H1 (cell line): ENCODE measurements at regions not wholly inside any gene's neighbourhood (a gene's known extent, or its start where the extent isn't known, plus 50 kb on each side); places are given as distances from the start of the nearest gene placed in this dataset.

Experiments
- ATF2 ChIP-seq: IDR thresholded peaks from 2 replicates; pipeline ENCODE4 v1.6.1; 2012; ENCODE audit warnings: low read length, inconsistent platforms
- RAD21 ChIP-seq, 2 experiments: IDR thresholded peaks in 1 of 2; conservative IDR thresholded peaks in 1 of 2; 2 replicates each; pipeline ENCODE4 v1.6.1; 2011; ENCODE audit warnings: low read depth in 2 of 2, low read length in 2 of 2, improper control_type of control experiment in 1 of 2, inconsistent platforms in 1 of 2, mild to moderate bottlenecking in 1 of 2, moderate library complexity in 1 of 2
- RXRA ChIP-seq: IDR thresholded peaks from 2 replicates; pipeline ENCODE4 v1.6.1; 2011; ENCODE audit warnings: low read depth, mild to moderate bottlenecking, low read length, moderate library complexity; ENCODE audit not compliant: insufficient read depth

- TF ChIP-seq ATF2: no peak
- TF ChIP-seq RXRA: no peak
- no peak for TF ChIP-seq RAD21 (IDR thresholded peaks at IDR 0.05 in 1 of 2, conservative IDR thresholded peaks at IDR 0.05 in 1 of 2; ENCODE audit: low read depth in 2 of 2, low read length in 2 of 2)
These were observed 2082.8 kb upstream of the TENM3 start (continued) for GRCh38 chr4:180160195-180160983.
